Stimulated activated CD4-positive, alpha-beta T cell treated with anti-CD3 and anti-CD28 coated beads, Interleukin-15, amount 100 ng/mL, for 48 hours (primary cell): ENCODE measurements at regions not wholly inside any gene's neighbourhood (a gene's known extent, or its start where the extent isn't known, plus 50 kb on each side); places are given as distances from the start of the nearest gene placed in this dataset.
A peak's percentile ranks its signal among the peaks of the same experiment; 100 is the strongest.

Source experiments
- DNase-seq, 2 donors: peaks; one replicate each; pipeline ENCODE4 v3.0.0-alpha.2; 2020; ENCODE audit warnings: low read depth in 2 of 2

DNA sequence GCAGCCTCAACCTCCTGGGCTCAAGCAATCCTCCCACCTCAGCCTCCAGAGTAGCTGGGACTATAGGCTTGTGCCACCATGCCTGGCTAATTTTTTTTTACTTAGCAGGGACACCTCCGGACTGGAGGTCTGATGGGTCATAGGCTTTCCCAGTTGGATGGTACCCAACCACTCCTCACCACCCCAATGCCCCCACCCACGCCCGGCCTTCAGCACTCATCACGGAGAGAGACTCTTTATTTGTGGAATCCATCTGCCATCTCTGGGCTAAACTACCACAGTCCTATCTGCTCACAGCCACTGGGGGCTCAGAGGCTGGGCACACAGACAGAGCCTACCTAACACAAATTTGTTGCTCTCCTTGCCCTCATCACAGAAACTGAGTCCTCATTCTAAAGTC is 58.3 kb upstream of the STXBP1 start:
- DNase-seq = no peak

GRCh38 chr9:127554966-127555839 is 56.9 kb upstream of the STXBP1 start:
- DNase-seq = no peak

GRCh38 chr9:127555840-127556820 is 55.9 kb upstream of the STXBP1 start:
- peak; percentile 30 to 43 for DNase-seq

GRCh38 chr9:127556871-127557270 is 55.2 kb upstream of the STXBP1 start:
- DNase-seq = no peak

GRCh38 chr9:127557466-127557869 is 54.6 kb upstream of the STXBP1 start:
- no peak for DNase-seq

DNA sequence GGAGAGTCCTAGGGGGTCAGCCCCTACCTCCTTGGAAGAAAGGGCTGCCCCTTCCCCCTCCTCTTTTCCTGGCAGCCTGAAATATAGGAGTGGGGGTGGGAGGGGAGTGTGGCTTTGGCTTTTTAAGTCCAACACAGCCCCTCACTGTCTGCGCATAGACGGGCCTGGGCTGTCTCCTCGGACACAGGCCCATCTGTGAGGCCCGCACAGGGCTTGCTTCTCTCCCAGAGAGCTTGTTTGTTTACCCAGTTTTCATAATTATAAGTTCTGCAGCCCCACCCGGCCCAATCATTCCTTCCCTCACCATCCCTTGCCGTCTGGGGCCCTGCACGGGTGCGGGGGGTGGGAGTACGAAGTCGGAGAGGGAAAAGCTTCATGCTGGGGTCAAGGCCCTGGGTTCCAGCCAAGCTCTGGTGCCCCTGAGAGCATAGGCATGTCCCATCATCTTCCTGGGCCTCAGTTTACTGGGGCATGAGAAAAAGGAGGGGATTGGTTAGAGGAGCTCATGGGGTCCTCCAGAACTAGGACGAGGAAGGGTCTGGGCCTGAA is 54.0 kb upstream of the STXBP1 start:
- no peak for DNase-seq

DNA sequence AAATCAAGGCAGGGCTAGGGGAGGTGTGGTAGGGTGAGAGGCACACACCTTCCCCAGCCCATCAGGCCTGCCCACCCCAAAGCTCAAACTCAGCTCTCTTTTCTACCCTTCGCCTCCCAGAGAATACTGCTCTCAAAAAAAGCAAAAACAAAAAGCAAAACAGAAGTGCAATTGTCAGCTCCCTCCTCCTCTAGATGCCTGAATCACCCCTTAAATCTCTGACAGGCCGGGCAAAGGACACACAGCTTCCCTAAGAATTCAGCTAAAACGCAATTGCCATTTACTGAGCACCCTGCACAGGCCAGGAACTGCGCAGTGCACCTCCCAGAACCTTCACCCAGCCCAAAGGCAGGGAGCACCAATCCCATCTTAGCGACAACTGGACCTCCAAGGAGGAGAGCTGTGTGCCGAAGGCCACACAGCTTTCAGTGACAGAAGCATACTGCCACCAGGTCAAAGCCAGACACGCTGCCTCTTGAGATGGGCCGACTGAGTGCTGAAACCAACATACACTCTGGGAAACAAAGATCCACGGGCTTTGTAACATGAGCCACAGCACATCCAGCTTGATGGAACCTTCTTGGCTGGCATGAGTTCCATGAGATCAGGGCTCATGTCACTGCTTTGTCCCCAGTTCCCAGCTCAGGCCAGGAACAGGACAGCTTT is 53.4 kb upstream of the STXBP1 start:
- DNase-seq = no peak

DNA sequence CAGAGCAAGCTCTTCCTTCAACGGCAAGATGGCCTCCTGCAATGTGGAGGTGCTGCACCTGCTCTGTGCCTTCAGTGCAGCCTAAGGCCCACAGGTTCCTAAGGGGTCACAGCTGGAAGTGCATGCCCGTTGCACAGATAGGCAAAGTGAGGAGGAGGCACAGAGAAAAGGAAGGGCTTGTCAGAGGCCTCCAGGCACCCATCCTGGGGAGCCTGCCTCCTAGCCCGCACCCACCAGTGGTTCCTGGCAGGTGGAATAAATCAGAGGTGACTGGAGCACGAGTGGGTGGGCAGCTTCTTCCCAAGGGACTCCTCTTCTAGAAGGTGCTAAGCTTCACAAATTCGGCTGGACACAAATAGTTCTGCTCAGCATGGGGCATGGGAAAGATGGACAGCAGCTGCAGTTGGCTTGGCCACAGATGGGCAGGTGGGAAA is 52.8 kb upstream of the STXBP1 start:
- DNase-seq = no peak

GRCh38 chr9:127561491-127562278 is 50.4 kb upstream of the STXBP1 start:
- no peak for DNase-seq
